HL-60 (cell line): ENCODE measurements at regions not wholly inside any gene's neighbourhood (a gene's known extent, or its start where the extent isn't known, plus 50 kb on each side); places are given as distances from the start of the nearest gene placed in this dataset.

Experiments
- DNase-seq, 2 experiments: peaks; one replicate each; pipeline ENCODE4 v3.0.0-alpha.2; 2010 to 2020; ENCODE audit warnings: low read depth in 1 of 2, low spot score in 1 of 2
- H3K27ac ChIP-seq: fragments of 250-450 bp; sonication (Bioruptor Pico); replicated peaks from 2 replicates; pipeline ENCODE4 v1.5.1; 2020; ENCODE audit warnings: mild to moderate bottlenecking, moderate library complexity
- H3K27me3 ChIP-seq: fragments of 250-450 bp; sonication (Bioruptor Pico); 2 replicates; pipeline ENCODE4 v1.5.1; 2021; ENCODE audit warnings: mild to moderate bottlenecking, moderate library complexity; ENCODE audit not compliant: insufficient read depth, poor library complexity, severe bottlenecking
- H3K4me3 ChIP-seq: replicated peaks from 2 replicates; pipeline ENCODE4 v1.5.1; 2011; ENCODE audit warnings: mild to moderate bottlenecking, control low read depth, low read length; ENCODE audit not compliant: insufficient read depth
- GABPA ChIP-seq: IDR thresholded peaks from 2 replicates; pipeline ENCODE4 v1.6.1; 2012; ENCODE audit warnings: low read depth
- POLR2AphosphoS5 ChIP-seq: IDR thresholded peaks from 2 replicates; pipeline ENCODE4 v1.6.1; 2012; ENCODE audit warnings: low read depth
- SPI1 ChIP-seq: IDR thresholded peaks from 2 replicates; pipeline ENCODE4 v1.6.1; 2012; ENCODE audit warnings: low read depth, mild to moderate bottlenecking, borderline replicate concordance
- TF ChIP-seq, protein P1 (sequence below): IDR thresholded peaks from one replicate; pipeline ENCODE4 v1.5.1; 2011; ENCODE audit warnings: low read length, control low read depth, inconsistent platforms; ENCODE audit not compliant: insufficient read depth
- TF ChIP-seq, protein P2 (sequence below): IDR thresholded peaks from 2 replicates; pipeline ENCODE4 v1.6.1; 2012; ENCODE audit warnings: low read depth; ENCODE audit not compliant: insufficient replicate concordance

DNA sequence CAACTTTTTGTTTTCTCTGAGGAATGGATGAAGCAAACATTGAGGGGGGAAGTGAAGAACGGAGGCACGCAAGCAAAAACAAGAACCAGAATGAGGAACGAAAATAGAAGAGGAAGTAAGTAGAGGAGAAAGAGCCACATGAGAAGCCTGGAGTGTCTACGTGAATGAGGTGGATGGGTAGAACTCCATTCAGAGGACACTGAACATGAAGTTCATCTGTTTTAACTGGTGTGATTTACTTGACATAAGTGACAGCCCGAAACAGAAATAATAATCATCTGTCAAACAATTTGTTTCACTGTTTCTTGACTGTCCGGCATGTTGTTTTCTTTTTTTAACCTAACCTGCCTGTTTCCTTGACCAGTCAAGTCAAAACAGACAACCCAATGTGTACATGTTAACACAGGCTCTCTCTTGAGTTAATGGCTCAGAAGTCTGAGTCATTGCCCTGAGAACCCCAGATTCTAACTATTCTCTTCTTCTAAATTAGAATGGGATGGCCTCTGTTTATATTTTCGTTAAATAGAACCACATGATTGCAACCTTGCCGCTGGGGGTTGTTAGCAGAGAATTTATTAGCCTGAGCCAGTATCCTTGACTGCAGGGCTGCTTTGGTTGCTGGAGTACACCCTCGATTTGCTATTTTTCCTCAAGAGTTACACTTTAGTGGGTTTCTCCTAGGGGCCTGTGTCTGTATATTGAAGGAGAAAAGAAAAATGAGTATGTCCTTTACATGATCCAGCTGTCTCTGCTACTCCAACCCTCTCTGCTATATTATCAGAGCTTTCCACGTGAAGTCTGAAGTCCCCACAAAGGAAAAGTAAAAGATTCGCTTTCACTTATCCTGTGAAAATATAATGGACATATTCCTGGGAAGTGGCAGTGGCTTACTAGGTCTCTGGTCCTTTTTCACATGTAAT lies 151.7 kb downstream of the ZC3H11B start:
- Histone ChIP-seq H3K27ac (peak overlapping the region; percentile 75), H3K4me3 (no peak overlapping the region), H3K27me3 (no peaks in the 10 kb centered on the region)
- peak; percentile 81 to 83 for DNase-seq
- TF ChIP-seq GABPA (no peak), SPI1 (peak; percentile 97), POLR2AphosphoS5 (no peak; the same call in 1 of the 2 replicates)

DNA sequence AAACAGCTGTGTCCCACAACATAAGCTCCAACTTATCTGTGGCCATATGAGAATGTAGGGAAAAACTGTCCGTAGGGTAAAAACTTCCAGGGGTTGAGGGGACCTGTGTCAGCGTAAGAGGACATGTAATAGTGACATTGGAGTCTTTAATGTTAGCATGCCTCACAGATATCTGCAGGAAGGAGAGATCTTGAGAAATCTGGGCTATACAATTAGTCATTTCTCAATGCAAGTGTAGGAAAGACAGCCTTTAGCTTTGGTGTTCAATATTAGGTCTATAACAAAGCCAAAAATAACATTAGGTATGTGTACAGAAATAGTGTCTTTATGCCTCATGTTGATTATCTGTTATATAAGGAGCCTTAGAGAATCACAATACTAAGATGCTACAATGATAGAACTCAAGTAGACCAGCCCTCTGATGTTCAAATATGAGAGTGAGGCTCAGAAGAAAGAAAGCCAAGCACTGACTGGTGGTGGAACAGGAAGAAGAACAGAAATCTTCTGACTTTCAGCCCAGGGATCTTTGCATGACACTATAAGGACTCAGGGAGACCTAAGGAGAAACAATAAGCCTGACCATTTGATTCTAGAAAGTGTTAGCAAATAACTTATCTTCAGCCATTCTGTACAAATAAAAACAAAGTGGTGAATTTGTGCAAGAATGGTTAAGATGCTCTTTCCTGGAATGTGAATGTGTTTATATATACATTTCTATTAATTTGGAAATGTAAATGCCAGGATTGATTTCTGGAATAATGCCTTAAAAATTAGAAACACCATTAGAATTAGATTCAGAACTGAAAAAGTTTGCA lies 152.6 kb downstream of the ZC3H11B start:
- peak in 1 of 2 experiments; percentile 38 for DNase-seq
- Histone ChIP-seq H3K27me3 (no peaks in the 10 kb centered on the region), H3K27ac (peak overlapping the region; percentile 75), H3K4me3 (no peak overlapping the region)
- TF ChIP-seq SPI1 (no peak), POLR2AphosphoS5 (no peak), GABPA (no peak)
- TF ChIP-seq, protein P1, sequence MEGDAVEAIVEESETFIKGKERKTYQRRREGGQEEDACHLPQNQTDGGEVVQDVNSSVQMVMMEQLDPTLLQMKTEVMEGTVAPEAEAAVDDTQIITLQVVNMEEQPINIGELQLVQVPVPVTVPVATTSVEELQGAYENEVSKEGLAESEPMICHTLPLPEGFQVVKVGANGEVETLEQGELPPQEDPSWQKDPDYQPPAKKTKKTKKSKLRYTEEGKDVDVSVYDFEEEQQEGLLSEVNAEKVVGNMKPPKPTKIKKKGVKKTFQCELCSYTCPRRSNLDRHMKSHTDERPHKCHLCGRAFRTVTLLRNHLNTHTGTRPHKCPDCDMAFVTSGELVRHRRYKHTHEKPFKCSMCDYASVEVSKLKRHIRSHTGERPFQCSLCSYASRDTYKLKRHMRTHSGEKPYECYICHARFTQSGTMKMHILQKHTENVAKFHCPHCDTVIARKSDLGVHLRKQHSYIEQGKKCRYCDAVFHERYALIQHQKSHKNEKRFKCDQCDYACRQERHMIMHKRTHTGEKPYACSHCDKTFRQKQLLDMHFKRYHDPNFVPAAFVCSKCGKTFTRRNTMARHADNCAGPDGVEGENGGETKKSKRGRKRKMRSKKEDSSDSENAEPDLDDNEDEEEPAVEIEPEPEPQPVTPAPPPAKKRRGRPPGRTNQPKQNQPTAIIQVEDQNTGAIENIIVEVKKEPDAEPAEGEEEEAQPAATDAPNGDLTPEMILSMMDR: no peak
- TF ChIP-seq, protein P2, sequence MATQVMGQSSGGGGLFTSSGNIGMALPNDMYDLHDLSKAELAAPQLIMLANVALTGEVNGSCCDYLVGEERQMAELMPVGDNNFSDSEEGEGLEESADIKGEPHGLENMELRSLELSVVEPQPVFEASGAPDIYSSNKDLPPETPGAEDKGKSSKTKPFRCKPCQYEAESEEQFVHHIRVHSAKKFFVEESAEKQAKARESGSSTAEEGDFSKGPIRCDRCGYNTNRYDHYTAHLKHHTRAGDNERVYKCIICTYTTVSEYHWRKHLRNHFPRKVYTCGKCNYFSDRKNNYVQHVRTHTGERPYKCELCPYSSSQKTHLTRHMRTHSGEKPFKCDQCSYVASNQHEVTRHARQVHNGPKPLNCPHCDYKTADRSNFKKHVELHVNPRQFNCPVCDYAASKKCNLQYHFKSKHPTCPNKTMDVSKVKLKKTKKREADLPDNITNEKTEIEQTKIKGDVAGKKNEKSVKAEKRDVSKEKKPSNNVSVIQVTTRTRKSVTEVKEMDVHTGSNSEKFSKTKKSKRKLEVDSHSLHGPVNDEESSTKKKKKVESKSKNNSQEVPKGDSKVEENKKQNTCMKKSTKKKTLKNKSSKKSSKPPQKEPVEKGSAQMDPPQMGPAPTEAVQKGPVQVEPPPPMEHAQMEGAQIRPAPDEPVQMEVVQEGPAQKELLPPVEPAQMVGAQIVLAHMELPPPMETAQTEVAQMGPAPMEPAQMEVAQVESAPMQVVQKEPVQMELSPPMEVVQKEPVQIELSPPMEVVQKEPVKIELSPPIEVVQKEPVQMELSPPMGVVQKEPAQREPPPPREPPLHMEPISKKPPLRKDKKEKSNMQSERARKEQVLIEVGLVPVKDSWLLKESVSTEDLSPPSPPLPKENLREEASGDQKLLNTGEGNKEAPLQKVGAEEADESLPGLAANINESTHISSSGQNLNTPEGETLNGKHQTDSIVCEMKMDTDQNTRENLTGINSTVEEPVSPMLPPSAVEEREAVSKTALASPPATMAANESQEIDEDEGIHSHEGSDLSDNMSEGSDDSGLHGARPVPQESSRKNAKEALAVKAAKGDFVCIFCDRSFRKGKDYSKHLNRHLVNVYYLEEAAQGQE: no peak

DNA sequence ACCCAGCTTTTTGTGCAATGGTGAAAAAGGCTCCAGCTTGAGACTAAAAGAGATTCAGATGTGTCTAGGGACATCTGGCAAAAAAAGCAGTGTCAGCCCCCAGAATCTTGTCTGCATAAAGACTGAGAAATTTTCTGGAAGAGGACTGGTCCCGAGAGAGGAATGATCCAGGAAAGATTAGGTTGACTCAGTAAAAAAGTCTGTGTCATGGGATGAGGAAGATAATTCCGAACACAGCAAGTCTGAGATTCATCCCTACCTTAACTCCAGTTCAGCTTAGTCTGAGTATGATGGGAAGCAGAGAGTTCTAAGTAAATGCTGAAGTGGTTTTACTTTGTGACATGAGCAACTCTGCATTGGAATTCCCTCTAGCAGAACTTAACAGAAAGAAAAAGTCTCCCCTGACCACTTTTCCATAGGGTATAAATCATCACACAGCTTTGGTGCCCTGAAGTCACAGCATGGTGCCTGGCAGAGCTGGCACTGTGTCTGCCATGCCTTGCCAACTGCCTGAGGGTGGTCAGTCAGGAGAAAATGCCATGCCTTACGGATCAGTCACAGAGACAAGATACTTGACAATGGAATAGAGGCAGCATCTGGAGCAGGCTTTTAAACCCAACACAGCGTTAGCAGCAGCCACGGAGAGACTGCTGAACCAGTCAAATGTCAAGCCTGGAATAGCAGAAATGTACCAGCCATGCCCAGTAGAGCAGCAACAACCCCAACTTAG lies 153.4 kb downstream of the ZC3H11B start:
- Histone ChIP-seq H3K4me3 (no peak overlapping the region), H3K27me3 (no peaks in the 10 kb centered on the region), H3K27ac (peak overlapping the region; percentile 75)
- TF ChIP-seq, protein P2: no peak
- DNase-seq: no peak

DNA sequence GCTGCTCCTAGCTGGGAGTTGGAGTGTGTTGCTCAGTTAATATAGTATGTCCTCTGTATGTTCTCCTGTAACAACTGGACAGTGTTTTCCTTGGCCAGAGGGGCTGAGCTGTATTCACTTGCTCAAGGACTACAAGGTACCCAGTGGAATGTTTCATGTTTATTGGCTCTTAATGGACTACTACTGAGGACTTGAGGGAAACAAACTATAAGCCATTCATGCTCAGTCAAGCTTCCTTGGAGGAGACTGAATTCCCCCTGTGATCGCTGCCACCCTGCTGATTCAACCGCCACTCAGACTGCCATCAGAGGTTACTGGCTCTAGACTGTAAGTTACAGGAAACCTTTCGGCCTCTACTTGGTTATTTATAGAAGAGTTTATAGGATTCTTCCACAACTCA lies 166.6 kb downstream of the ZC3H11B start:
- DNase-seq: no peak
- TF ChIP-seq, protein P1: no peak
- TF ChIP-seq SPI1 (no peak), POLR2AphosphoS5 (no peak), GABPA (no peak)
- TF ChIP-seq, protein P2: no peak
- H3K27me3 ChIP-seq: no peaks in the 10 kb centered on the region
- H3K4me3 ChIP-seq: no peak overlapping the region
- no peak overlapping the region for H3K27ac ChIP-seq
